ENCODE measurements at regions not wholly inside any gene's neighbourhood (a gene's known extent, or its start where the extent isn't known, plus 50 kb on each side); places are given as distances from the start of the nearest gene placed in this dataset.

DNA sequence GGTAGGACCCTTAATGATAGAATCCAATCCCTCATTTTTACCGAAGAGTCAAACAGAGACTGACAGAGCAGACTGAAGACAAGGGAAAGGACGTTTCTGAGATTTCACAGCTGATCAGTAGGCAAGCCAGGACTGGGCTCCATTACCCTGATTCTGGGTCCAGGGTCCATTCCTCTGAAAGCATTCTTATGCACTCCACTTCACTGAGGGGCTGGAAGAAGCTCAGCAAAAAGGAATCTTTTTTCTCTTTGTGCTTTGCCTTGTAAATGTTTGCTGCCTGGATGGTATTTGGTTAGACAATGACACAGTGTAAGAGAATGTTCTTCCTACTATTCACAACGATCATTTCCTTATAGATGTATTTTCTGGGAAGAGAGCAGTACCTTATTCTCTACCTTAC is 331.3 kb upstream of the PROX1 start:
- no peak for DNase-seq

DNA sequence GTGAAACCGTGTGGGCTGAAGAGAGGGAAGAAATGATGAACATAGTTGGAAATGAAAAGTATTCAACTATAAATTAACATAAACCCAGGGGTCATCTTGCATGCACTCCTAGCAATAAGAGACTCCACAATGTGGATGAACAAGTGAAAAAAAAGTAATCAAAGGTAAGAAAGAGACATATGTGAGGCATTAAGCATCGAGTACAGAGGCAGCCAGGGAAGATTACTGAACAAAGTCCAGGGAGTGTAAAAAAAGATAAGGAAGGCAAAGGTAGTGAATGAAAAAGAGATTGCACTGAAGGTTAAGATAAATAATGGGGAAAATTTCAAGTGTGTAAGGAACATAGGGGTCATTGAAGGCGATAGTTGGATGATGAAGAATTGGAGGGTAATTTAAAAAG is 330.8 kb upstream of the PROX1 start:
- DNase-seq = no peak

DNA sequence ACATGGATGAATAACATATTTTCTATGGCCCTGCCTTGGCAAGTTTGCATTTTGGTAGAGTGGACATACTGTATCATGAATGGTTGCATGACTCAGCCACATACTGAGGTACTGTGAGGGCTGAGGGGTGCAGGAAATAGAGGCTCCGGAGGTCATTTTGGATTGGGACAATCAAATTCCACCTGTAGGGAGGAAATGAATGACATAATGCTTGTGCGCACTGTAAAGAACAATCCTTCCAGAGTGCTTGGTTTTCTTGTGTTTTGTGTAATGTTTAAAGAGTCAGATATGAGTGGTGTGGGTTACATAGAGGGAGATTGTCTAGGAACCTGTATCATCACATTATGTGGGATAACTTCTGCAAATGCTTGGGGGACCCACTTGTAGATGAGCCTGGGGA is 329.9 kb upstream of the PROX1 start:
- no peak for DNase-seq

DNA sequence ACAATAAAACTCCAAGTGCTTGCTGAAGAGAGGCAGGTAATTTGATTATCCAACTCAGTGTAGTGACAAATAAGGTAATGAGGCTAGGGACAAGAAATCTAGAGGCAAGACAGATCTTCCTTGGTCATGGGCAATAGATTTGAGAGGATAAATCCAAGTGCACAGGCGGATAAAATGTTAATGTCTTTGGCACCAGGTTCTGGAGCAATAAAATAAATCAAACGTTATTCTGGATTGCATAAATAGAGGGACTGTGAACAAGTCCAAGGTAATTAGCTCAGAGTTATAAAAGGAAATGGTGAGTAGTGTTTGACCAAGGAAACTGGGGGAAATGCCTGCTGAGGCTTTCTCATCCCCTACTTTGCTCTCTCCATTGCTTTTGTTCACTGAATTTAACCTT is 329.3 kb upstream of the PROX1 start:
- no peak for DNase-seq

DNA sequence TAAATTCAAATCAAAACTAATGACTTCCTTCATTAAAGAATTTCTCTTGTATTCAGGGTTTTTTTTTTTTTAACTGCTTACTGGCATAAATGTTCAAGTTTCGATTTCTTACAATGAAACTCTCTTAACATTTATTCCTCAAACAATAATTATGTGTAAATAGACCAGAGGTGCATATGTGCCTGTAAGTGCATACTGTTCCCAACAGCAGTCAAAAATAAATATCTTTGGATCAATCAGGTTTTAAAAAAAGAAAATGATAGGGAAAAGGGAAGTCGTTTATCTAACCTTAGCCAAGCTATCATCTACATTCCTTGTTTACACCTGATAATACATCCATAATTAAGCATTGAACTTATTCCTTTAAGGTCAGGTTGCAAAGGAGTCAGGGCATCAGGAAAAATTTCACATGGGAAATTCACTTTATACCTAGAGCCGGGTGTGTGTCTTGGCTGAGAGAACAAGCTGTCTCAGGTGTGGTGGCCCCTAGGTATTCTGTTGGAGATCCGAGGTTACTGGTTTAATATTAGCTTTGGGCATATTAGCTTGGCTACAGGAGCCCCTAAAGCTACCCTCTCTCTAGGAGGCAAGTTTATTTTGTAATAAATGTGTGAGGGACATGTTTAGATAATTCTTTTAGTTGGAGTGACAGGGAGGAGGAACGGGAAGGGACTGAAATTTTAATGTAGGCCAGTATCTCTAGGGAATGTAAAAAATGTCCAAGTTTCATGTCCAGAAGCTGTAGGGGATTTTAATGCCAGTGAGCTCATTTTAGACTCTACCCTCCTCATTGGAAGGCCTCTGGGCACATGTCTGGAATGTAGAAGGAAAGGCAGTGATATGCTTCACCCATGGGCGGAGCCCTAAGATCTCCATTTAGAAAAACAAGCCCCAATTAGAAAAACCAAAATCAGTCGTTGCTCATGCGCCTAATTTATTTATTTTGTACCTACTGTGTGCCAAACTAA is 327.9 kb upstream of the PROX1 start:
- no peak for DNase-seq

DNA sequence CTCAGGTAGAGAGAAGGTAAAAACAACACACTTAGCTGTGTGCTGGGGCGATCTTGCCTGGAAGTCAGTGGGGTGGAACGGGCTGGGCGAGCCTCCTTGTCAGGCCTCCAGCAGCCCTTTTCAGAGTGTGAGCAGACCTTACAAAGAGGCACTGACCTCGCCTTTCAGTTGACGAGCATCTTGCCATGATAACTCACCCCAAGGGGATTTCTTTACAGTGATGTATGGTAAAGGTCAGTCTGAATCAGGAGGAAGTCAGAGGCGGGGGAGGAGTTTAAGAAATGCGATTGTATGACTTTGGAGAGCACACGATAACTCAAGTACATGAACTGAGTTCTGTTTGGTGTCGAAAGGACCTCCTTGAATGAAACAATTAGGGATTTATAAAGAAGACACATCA is 326.5 kb upstream of the PROX1 start:
- no peak for DNase-seq

DNA sequence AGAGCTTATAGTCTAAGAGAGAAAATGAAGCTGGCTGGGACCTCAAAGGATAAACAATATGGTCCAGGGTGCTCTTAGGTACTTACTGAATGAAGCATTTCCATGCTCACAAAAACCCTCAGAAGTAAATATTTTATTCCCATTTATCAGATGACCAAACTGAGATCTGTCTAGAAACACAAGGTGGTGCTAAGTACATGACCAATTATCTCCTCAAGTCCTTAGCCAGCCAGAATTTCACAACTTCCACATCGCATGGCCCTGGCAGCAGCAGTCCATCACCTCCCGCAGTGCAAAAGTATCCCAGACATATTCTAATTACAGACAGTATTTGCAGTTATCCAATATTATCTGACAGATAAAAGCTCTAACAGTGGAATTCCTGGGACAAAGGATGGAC is 321.7 kb upstream of the PROX1 start:
- DNase-seq = no peak

DNA sequence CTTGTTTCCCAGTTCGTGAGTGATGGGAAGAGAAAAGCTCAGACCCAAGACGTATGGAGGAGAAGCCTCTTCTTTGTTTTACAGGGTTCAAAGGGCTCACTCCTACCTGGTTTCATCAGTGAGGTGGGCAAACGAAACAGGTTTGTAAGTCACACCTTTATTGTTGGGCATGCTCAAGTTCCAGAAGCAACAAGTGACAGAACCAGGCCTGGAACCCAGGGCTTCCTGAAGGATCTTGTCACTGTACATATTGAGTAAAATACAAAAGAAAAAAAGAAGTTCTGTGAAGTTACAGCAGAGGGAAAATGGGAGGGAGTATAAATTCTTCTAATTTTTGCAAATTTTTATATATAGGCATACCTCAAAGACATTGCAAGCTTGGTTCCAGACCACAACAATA is 320.9 kb upstream of the PROX1 start:
- DNase-seq = no peak

DNA sequence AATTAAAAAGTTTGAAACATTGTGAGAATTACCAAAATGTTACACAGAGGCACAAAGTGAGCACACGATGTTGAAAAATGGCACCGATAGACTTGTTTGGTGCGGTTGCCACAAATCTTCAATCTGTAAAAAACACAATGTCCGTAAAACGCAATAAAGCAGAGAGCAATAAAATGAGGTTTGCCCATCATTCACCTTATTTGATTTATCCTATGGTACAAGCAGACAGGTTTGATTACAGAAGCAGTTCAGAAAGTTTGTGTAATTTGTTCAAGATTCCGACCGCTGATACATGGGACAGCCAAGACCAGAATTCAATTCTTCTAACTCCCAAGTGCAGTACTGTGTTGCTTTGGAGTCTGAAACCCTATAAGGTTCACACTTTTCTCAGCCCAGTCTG is 318.3 kb upstream of the PROX1 start:
- DNase-seq = no peak

DNA sequence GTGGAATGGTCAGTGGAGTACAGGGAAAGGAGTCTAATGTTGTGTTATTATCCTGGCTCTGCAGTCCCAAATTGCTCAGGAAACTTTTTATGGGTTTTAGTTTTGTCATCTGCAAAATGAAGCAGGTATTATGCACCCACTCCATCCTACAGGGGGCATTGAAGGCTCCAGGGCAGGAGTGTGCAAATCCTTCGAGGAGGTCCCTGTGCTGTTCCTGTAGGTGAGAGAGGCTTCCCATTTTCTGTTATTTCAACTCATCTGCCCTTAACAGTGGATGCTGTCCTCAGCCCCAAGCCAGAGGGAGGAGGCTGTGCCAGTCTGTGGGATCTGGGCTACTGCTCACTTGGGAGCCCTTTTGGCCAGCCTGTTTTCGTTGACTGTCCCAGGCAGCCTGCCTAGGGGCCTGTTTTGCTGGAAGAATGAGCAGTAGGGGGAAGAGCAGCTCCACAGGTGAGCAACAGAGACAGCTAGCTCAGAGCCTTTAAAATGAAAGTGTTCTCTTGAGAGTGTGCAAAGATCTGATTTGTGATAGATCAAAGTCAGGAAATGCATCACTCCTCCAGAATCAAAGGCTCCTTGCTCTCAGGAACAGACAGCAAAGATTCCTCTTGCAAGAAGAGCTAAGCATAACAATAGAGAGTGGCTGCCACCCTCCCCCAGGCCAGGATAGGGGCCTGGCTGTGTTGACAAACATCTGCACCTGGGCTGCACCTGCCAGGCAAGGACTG is 317.6 kb upstream of the PROX1 start:
- DNase-seq = no peak

DNA sequence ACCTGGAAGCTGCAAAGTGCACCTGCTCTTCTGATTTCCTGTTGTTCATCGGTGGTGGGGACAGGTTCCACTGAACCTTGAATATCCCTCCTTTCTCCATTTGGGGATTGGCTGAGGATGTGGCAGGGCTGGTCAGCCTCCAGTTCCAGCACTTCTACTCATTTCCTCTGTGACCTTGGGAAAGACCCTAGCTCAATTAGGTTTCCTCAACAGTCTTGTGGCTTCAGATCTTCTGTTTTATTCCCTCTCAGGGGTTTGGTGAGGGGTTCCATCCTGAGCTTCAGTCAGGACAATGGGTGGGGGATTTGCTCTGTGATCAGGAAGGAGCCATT is 317.1 kb upstream of the PROX1 start:
- no peak for DNase-seq

DNA sequence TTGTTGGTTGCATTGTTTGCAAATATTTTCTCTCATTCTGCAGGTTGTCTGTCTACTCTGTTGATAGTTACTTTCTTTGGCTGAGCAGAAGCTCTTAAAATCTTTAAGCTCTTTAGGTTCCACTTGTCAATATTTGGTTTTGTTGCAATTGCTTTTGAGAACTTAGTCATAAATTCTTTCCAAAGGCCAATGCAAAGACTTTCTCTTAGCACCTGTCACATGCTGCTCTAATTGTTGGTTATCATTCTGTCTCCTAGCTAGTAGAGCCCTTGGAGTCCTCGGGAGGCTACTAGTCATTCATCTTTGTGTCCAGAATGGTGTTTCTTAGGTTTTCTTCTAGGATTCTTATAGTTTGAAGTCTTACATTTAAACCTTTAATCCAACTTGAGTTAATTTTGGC is 312.7 kb upstream of the PROX1 start:
- no peak for DNase-seq

DNA sequence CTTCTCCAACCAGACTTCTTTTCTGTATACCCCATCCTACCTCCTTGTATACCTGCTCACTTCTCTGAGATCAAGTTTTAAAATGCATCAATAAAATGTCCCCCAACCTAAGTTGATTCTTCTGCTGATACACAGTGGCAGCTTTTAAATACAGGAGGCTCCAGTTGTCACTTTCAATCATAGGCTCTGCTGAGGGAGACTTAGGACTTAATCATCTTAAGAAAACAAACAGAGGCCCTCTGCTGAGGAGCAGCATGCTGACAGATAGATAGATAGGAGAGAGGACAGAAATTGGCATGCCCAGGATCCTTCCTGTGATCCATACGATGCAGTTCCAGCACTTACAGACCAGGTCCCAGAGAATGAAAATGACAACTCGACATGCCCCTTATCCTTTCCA is 311.0 kb upstream of the PROX1 start:
- DNase-seq = no peak

DNA sequence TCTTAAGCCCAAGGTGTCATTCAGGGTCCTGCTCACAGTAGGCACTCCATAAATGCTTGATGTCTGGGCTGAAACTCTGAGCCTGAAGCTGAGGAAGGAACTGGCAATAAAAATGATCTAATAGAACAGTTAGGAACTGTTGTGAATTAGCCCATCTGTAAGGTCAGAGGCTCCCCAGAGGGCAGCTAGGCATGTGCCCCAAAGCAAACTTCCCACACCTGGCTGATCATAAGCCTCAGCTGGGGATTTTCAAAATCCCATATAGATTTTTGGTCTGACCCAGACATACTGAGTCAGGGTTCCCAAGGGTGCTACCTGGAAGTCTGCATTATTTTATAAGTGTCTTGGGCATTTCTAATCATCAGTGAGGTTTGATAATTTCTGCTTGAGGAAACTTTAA is 309.4 kb upstream of the PROX1 start:
- no peak for DNase-seq

DNA sequence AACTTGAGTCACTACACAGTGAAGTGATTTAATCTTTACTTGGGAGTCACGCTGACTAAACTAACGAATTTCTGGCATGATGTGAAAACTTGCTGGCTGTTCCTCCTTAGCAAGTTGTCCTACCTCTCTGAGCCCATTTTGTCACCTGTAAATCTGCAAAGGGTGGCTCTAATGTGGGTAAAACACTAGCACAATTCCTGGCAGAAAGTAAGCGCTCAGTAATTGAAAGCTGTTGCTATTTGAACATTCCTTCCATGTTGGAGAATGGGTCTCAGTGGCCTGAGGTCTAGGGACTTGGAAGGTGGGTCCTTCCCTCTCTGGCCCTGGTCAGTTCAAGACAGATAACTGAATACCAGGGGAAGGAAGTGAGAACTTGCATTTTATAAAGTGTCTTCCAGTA is 309.0 kb upstream of the PROX1 start:
- DNase-seq = no peak

DNA sequence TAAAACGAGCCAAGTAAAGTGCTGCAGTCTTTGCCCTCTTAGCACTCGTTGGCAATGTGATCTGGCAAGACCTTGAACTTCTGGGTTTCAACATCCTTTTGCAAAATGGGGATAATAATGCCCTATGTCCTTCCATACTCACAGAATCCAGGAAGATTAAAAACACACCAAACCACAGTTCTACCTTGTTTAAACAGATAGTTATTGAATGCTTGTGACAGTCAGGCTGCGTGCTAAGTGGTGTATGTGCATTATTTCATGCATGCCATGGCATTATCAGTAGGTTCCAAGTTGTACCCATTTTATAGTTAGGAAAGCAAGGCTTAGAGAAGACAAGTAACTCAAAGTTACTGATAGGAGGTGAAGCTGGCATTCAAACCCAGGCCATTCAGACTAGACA is 308.6 kb upstream of the PROX1 start:
- no peak for DNase-seq

DNA sequence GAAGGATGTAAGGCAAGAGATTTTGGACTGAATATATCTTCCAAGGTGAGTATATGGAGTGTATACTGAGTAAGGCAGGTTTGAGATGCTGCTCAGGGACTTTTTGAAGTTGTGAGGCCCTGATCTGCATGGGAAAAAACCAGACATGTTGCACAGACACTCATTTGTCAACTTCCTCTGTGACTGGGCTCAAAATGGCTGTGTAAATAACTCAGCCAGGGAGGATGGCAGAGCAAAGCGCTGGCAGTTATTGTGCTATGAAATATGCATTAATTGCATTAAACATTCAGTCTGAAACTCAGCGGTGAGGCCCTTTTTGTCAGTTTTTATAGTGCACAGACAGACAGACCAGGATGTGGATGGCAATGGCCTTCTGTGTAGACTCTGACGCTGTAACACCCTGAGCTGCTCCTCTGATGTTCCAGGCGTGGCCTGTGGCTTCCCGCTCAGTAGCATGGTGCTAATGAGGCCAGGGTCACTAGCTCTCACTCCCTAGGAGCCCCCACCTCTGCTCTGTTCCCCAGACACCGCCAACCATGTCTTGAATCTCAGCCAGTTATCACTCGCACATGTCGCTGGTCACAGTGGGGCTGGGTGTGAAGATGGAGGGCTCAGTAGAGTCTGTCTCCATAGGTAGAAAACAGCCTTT is 307.0 kb upstream of the PROX1 start:
- no peak for DNase-seq

DNA sequence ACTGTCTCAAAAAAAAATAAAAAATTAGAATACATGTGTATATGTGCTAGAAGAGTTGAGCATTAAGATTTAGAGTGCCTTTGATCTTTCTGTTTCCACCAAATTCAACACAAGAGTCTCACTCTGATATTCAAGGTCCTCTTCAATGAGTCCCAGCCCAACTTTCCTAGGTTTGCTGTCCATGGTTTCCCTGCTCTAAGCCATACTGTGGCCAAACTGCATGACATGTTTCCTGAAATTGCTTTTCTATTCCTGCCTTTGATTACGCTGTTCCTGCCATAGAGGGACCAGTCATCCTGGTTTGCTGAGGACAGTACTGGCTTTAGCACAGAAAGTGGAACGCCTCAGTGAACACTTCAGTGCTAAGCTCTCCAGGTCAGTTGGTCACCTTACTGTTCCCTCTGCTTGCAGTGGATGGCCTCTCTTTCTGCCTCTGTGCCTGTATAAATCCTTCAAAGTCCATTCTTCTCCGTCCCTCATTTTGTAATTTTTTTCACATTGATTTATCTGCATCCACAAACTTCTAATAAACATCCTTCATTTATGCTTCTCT is 305.9 kb upstream of the PROX1 start:
- no peak for DNase-seq

DNA sequence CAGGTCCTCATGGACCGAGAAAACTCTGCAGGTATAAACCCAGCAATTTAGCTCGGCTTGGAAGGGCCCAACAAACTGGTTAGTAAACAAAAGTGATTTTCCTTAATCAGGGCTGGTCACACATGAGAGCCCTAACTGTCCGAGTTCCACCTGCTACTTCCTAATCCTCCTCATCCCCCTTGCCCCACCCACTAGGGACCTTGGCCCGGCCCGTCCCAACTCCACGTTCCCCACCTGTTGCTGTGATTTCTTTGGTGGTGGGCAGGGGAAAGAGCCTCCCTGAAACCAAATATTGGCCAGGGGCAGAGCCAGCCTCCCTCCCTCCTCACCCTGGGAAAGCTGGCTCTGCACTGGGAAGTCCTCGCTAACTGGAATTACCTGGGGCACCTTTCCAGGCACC is 304.2 kb upstream of the PROX1 start:
- DNase-seq = no peak

DNA sequence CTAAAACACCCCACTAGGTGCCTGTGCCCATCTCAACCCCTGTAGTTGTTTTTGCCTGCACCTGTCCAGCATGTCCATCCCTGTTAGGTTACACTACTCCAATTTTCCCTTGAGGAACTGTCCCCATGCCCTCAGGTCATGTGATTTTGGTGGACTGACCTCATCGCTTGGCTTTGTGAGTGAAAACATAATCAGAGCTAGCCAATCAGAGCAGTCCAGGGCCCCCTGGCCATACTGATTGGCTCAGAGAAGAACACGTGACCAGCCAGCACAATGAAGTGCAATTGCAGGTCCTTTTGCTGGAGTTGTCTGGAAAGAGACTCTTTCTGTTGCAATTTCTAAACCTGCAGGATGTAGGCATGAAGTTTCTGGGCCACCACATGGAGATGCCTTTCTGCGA is 303.3 kb upstream of the PROX1 start:
- DNase-seq = no peak

DNA sequence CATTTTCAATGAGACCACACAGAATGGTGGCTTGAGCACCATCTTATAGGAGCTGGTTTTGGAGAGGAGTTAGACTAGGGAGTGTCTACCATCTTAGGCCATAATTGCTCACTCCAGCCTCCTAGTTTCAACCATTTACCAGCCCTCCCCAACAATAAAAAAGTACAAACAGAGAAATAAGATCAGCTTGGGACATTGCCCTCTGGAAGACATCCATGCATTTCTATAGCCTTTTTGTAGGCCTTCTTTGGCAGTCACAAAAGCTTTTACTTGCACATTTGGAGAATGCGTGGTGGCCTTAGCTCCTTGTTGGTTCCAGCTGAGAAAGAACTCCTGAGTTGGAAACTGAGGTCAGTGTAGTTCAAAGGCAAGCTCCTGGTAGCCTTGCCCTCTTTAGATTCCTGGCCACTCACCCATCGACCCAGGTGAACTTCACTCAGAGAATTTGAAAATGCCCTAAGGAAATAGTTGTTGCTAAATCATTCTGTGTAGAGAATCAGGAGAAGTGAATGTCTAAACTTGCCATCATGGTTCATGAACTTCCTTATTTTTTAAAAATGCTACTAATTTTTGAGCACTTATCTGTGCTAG is 301.7 kb upstream of the PROX1 start:
- DNase-seq = no peak

DNA sequence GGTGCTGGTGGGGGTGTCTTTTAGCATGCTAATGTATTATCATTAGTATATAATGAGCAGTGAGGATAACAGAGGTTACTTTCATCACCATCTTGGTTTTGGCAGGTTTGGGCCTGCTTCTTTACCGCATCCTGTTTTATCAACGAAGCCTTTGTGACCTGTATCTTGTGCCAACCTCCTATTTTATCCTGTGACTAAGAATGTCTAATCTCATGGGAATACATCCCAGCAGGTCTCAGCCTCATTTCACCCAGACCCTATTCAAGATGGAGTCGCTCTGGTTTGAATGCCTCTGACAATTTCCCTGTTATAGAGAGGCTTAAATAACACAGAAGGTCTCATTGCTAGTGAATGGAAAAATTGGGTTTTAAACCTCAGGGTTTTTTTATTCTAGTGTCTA is 300.8 kb upstream of the PROX1 start:
- no peak for DNase-seq

DNA sequence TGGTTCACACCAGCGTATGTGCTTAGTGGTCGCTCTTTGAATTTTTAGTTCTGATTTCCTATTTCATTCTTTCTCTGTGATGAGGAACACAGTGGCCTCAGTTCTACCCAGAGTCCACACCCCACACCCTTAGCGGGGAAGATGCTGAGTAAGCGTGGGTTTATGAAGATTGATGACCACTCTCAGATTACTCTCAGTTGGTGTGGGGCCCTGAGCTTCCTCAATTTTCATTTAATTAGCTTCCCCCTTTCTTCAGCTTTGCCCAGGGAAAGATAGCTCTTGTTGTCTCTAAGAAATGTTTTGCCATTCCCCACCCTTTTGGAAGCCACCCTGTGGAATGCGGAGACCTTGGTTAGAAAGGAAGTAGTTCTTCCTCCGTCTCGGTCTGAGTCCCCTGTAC is 299.9 kb upstream of the PROX1 start:
- DNase-seq = no peak
